ENCODE measurements at regions not wholly inside any gene's neighbourhood (a gene's known extent, or its start where the extent isn't known, plus 50 kb on each side); places are given as distances from the start of the nearest gene placed in this dataset.
"Not testable (repeated sequence)": the region's sequence is repeated elsewhere in the genome, so short reads cannot be mapped to it uniquely, and the experiment has no call there.

DNA sequence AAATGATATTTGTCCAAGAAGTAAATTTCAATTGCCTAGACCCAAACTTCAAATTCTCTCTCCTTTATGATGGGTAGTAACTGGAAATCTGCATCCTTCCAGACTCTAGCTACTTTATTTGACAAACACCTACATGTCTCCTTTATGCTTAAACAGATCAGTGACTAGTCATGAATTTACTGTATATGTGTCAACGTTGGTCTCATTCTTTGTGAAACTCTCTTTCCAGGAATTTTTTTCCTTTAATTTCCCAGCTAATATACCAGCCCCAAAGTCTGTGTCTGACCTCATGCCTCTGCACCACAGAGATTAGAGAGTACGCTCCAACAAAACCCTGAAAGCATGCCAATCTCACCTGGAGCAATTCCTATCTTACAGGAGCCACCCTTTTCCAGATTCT lies 811.2 kb upstream of the NCAM2 start:
- Histone ChIP-seq H3K36me3 (no peaks in the 10 kb centered on the region), H3K27ac (no peak overlapping the region), H3K4me1 (no peaks in the 10 kb centered on the region), H3K4me3 (no peak overlapping the region), H3K27me3 (no peaks in the 10 kb centered on the region), H3K9me3 (no peaks in the 10 kb centered on the region)
- intact Hi-C loops (cut with DNase I), result no loop called here
- no peak for DNase-seq (ENCODE audit: low spot score in 2 of 2)
- TF ChIP-seq, protein P1, sequence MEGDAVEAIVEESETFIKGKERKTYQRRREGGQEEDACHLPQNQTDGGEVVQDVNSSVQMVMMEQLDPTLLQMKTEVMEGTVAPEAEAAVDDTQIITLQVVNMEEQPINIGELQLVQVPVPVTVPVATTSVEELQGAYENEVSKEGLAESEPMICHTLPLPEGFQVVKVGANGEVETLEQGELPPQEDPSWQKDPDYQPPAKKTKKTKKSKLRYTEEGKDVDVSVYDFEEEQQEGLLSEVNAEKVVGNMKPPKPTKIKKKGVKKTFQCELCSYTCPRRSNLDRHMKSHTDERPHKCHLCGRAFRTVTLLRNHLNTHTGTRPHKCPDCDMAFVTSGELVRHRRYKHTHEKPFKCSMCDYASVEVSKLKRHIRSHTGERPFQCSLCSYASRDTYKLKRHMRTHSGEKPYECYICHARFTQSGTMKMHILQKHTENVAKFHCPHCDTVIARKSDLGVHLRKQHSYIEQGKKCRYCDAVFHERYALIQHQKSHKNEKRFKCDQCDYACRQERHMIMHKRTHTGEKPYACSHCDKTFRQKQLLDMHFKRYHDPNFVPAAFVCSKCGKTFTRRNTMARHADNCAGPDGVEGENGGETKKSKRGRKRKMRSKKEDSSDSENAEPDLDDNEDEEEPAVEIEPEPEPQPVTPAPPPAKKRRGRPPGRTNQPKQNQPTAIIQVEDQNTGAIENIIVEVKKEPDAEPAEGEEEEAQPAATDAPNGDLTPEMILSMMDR (IDR thresholded peaks at IDR 0.05), result no peak

DNA sequence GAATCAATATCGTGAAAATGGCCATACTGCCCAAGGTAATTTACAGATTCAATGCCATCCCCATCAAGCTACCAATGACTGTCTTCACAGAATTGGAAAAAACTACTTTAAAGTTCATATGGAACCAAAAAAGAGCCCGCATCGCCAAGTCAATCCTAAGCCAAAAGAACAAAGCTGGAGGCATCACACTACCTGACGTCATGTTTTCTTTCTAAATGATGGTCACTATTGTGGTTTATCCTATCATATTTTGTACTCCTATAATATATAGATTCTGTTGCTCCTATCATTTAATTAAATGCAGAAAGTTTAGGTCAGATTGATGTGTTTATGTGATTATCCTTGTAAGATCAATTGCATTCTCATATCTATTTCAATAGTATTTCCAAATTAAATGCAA lies 796.9 kb upstream of the NCAM2 start:
- intact Hi-C loops (cut with DNase I); H3K4me1 ChIP-seq; H3K9me3 ChIP-seq; H3K4me3 ChIP-seq; H3K27me3 ChIP-seq; H3K36me3 ChIP-seq; H3K27ac ChIP-seq; DNase-seq (ENCODE audit: low spot score in 2 of 2): not testable (repeated sequence)

DNA sequence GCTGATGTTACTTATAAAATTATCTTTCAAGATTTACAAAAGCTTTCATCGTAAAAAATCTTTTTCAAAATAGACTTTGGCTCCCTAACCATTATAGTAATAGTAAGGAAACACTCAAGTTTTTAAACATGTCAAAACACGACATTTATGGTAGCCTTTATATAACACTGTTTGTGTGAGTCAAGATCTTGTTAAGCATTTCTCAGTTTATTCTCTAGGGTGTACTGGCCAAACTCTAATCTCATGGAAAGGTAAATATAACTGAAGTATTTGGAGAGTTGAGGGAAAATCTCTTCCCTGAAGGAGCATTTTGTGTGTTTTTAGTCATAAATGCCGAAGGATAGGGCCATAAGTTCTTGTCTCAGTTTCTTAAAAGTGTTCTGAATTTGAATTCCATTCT lies 790.9 kb upstream of the NCAM2 start:
- intact Hi-C loops (cut with DNase I), result no loop called here
- no peak overlapping the region for H3K4me3 ChIP-seq
- no peaks in the 10 kb centered on the region for H3K4me1 ChIP-seq
- no peak overlapping the region for H3K27ac ChIP-seq
- H3K27me3 ChIP-seq, result no peaks in the 10 kb centered on the region
- DNase-seq (ENCODE audit: low spot score in 2 of 2), result no peak
- H3K36me3 ChIP-seq, result no peaks in the 10 kb centered on the region
- H3K9me3 ChIP-seq, result no peaks in the 10 kb centered on the region
- TF ChIP-seq, protein P1 (IDR thresholded peaks at IDR 0.05), result no peak

DNA sequence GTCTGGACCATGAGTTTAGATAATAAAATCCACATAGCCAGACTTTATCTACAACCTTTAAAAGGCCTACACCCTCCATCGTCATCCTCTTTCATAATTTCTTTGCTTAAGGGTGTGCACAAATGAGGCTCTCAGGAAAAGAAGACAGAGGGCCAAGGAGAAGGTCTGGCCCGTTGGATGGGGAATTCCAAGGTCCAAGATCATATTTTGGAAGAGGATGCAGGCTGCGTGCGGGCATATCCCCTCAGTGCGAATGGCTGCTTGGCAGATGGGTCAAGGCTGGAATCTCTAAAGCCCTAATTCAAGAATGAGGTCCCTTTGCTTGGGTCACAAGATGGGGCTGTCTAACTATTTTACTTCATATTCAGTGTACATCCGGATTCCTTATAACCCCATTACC lies 782.2 kb upstream of the NCAM2 start:
- no peaks in the 10 kb centered on the region for H3K27me3 ChIP-seq
- intact Hi-C loops (cut with DNase I), result no loop called here

DNA sequence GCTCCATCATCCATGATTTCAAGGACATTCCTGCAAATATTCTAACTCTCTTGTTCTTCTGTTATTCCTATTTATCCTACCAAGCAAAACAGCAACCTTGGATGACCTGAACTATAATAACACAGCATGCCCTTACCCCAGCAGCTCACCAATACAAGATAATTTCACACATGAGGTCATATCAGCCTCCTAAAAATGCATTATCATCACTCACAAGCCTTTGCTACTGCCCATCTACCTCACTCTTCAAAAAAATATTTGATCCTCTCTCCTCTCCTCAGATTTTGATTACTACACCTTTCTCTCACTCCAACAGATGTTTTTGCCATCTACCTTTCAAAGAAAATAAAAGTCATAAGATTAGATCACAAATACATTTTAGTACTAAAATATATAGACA lies 777.6 kb upstream of the NCAM2 start:
- Histone ChIP-seq H3K9me3 (no peaks in the 10 kb centered on the region), H3K36me3 (no peaks in the 10 kb centered on the region), H3K27me3 (no peaks in the 10 kb centered on the region), H3K4me3 (no peak overlapping the region), H3K4me1 (no peaks in the 10 kb centered on the region), H3K27ac (no peak overlapping the region)
- intact Hi-C loops (cut with DNase I), result no loop called here
- TF ChIP-seq, protein P1 (IDR thresholded peaks at IDR 0.05), result no peak
- DNase-seq (ENCODE audit: low spot score in 2 of 2), result no peak

More for the DNA sequence above, 782.2 kb upstream of the NCAM2 start:
- no peak overlapping the region for H3K27ac ChIP-seq
- no peak for DNase-seq (ENCODE audit: low spot score in 2 of 2)
- TF ChIP-seq, protein P1 (IDR thresholded peaks at IDR 0.05), result no peak
- H3K36me3 ChIP-seq, result no peaks in the 10 kb centered on the region
- H3K9me3 ChIP-seq, result no peaks in the 10 kb centered on the region
- no peaks in the 10 kb centered on the region for H3K4me1 ChIP-seq
- no peak overlapping the region for H3K4me3 ChIP-seq

DNA sequence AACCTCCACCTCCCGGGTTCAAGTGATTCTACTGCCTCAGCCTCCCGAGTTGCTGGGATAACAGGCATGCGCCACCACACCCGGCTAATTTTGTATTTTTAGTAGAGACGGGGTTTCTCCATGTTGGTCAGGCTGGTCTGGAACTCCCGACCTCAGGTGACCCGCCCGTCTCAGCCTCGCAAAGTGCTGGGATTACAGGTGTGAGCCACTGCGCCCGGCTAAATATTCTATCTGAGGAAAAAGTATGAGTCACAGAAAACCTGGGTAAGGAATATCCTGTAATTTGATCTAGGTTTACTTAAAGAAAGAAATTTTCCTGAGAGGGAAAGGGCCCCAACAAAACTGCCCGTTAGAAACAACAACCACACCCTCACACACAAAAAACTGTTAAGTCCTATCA lies 776.2 kb upstream of the NCAM2 start:
- intact Hi-C loops (cut with DNase I); DNase-seq (ENCODE audit: low spot score in 2 of 2); H3K27me3 ChIP-seq; H3K4me1 ChIP-seq; H3K4me3 ChIP-seq; H3K36me3 ChIP-seq; H3K9me3 ChIP-seq; H3K27ac ChIP-seq: not testable (repeated sequence)

DNA sequence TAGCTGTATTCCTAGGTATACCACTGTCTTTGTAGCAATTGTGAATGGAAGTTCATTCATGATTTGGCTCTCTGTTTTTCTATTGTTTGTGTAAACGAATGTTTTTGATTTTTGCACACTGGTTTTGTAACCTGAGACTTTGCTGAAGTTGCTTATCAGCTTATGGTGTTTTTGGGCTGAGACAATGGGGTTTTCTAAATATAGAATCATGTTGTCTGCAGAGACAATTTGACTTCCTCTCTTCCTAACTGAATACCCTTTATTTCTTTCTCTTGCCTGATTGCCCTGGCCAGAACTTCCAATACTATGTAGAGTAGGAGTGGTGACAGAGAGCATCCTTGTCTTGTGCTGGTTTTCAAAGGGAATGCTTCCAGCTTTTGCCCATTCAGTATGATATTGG lies 761.6 kb upstream of the NCAM2 start:
- H3K4me1 ChIP-seq; H3K4me3 ChIP-seq; H3K27me3 ChIP-seq; intact Hi-C loops (cut with DNase I); H3K27ac ChIP-seq; H3K36me3 ChIP-seq; DNase-seq (ENCODE audit: low spot score in 2 of 2): not testable (repeated sequence)
- peaks cover 0 to 21% of the 10 kb centered on the region in 2 donors for H3K9me3 ChIP-seq
